OCI-LY1 (cell line): ENCODE measurements at regions not wholly inside any gene's neighbourhood (a gene's known extent, or its start where the extent isn't known, plus 50 kb on each side); places are given as distances from the start of the nearest gene placed in this dataset.

ENCODE experiments used
- H2AFZ ChIP-seq: fragments of 200-600 bp; sonication (generic), shearing (Covaris generic); 2 replicates; pipeline ENCODE4 v1.6.0; 2014; ENCODE audit warnings: antibody characterized with exemption, mild to moderate bottlenecking, low read length
- H3F3A ChIP-seq: fragments of 200-600 bp; sonication (generic), shearing (Covaris generic); 2 replicates; pipeline ENCODE4 v1.6.0; 2014; ENCODE audit warnings: mild to moderate bottlenecking, antibody characterized with exemption, low read length, moderate library complexity; ENCODE audit not compliant: insufficient read depth
- H3K27ac ChIP-seq: fragments of 200-600 bp; sonication (generic); 2 replicates; pipeline ENCODE4 v1.5.1; 2014; ENCODE audit warnings: low read length, mixed run types, mild to moderate bottlenecking, low read depth; ENCODE audit not compliant: poor library complexity, severe bottlenecking
- H3K27me3 ChIP-seq: fragments of 200-600 bp; sonication (generic); 2 replicates; pipeline ENCODE4 v1.6.0; 2014; ENCODE audit warnings: antibody characterized with exemption, mild to moderate bottlenecking, low read length, moderate library complexity; ENCODE audit not compliant: insufficient read depth
- H3K36me3 ChIP-seq: fragments of 200-600 bp; sonication (generic); 2 replicates; pipeline ENCODE4 v1.6.1; 2014; ENCODE audit warnings: mild to moderate bottlenecking, antibody characterized with exemption, low read length, moderate library complexity, mixed read lengths; ENCODE audit not compliant: insufficient read depth
- H3K4me1 ChIP-seq: fragments of 200-600 bp; sonication (generic); 2 replicates; pipeline ENCODE4 v1.5.1; 2014; ENCODE audit warnings: mild to moderate bottlenecking, low read length, moderate library complexity; ENCODE audit not compliant: insufficient read depth, severe bottlenecking
- H3K4me2 ChIP-seq: fragments of 200-600 bp; sonication (generic), shearing (Covaris generic); 2 replicates; pipeline ENCODE4 v1.6.1; 2014; ENCODE audit warnings: low read length
- H3K4me3 ChIP-seq: fragments of 200-600 bp; sonication (generic); 2 replicates; pipeline ENCODE4 v1.5.1; 2014; ENCODE audit warnings: low read length, low read depth, mild to moderate bottlenecking, mixed read lengths; ENCODE audit not compliant: poor library complexity, severe bottlenecking
- H3K79me2 ChIP-seq: fragments of 200-600 bp; shearing (Covaris generic); 2 replicates; pipeline ENCODE4 v1.6.1; 2016; ENCODE audit warnings: mixed run types, low read length, mixed read lengths; ENCODE audit not compliant: insufficient read depth
- H3K9ac ChIP-seq: fragments of 200-600 bp; sonication (generic), shearing (Covaris generic); 2 replicates; pipeline ENCODE4 v1.6.1; 2014; ENCODE audit warnings: mild to moderate bottlenecking, low read length, mixed read lengths
- H3K9me2 ChIP-seq: fragments of 200-600 bp; sonication (generic), shearing (Covaris generic); 2 replicates; pipeline ENCODE4 v1.6.1; 2014; ENCODE audit warnings: low read depth, mild to moderate bottlenecking, low read length, mixed read lengths
- H3K9me3 ChIP-seq: fragments of 200-600 bp; shearing (Covaris generic); 2 replicates; pipeline ENCODE4 v1.6.1; 2014; ENCODE audit warnings: low read length, mixed read lengths
- H4K20me1 ChIP-seq: fragments of 200-600 bp; sonication (generic), shearing (Covaris generic); 2 replicates; pipeline ENCODE4 v1.6.0; 2016; ENCODE audit warnings: mild to moderate bottlenecking, low read length; ENCODE audit not compliant: insufficient read depth
- EZH2 ChIP-seq: fragments of 200-600 bp; sonication (generic), shearing (Covaris generic); IDR thresholded peaks from 2 replicates; pipeline ENCODE4 v1.8.0; 2017; ENCODE audit warnings: borderline replicate concordance, mixed run types, mild to moderate bottlenecking, antibody characterized with exemption, low read length, moderate library complexity, mixed read lengths
- TF ChIP-seq, protein P1 (sequence below): fragments of 200-600 bp; sonication (generic), shearing (Covaris generic); IDR thresholded peaks from 2 replicates; pipeline ENCODE4 v1.5.1; 2017; ENCODE audit warnings: mild to moderate bottlenecking, antibody characterized with exemption, low read length, moderate library complexity, mixed read lengths

DNA sequence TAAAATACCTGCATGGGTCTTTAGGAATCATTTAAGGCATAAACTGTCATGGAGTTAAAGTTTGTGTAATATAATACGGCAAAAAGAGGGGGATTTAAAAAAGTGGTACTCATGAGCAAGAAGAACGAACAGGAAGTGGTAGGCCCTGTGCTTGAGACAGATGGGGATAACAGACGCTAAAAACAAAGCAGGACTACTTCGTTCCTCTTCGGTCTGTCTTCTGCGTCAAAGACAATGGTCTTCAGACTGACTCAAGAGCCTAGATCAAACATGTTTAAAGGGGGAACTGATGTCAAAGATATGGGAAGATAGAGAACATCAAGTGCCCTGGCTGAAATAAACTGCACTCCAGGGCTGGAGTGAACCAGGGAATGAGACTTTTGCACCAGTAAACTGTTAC is 59.8 kb upstream of the RFX3 start:
- Histone ChIP-seq H3K27ac (no peak overlapping the region), H2AFZ (no peak overlapping the region), H4K20me1 (no peaks in the 10 kb centered on the region), H3K36me3 (no peaks in the 10 kb centered on the region), H3K9ac (no peak overlapping the region), H3K9me2 (no peaks in the 10 kb centered on the region), H3K4me1 (no peaks in the 10 kb centered on the region), H3F3A (no peaks in the 10 kb centered on the region), H3K9me3 (peaks cover 13% of the 10 kb centered on the region), H3K4me2 (no peak overlapping the region), H3K4me3 (no peak overlapping the region), H3K27me3 (no peaks in the 10 kb centered on the region), H3K79me2 (no peaks in the 10 kb centered on the region)
- no peak for TF ChIP-seq EZH2
- TF ChIP-seq, protein P1, sequence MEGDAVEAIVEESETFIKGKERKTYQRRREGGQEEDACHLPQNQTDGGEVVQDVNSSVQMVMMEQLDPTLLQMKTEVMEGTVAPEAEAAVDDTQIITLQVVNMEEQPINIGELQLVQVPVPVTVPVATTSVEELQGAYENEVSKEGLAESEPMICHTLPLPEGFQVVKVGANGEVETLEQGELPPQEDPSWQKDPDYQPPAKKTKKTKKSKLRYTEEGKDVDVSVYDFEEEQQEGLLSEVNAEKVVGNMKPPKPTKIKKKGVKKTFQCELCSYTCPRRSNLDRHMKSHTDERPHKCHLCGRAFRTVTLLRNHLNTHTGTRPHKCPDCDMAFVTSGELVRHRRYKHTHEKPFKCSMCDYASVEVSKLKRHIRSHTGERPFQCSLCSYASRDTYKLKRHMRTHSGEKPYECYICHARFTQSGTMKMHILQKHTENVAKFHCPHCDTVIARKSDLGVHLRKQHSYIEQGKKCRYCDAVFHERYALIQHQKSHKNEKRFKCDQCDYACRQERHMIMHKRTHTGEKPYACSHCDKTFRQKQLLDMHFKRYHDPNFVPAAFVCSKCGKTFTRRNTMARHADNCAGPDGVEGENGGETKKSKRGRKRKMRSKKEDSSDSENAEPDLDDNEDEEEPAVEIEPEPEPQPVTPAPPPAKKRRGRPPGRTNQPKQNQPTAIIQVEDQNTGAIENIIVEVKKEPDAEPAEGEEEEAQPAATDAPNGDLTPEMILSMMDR = no peak

DNA sequence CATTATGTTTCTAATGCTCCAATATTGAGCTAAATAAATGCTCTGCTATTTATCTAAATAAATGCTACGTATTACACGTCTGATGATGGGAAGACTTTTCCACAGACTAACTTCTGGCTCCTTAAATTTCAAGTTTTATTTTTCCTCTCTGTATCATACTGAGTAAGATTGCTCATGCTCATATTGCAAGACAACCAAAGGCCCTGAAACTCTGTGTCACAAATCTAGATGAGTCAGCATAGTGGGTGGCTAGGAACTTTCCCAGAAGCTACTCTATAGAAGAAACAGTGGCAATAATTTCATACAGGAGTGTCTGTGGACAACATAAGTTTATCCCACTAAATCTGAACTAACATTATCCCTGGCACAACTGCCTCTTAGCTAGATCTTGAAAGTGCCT is 53.0 kb upstream of the RFX3 start:
- Histone ChIP-seq H3K9me2 (no peaks in the 10 kb centered on the region), H3K27me3 (no peaks in the 10 kb centered on the region), H3K4me3 (no peak overlapping the region), H4K20me1 (no peaks in the 10 kb centered on the region), H2AFZ (no peak overlapping the region), H3K27ac (no peak overlapping the region), H3K4me1 (no peaks in the 10 kb centered on the region), H3K4me2 (no peak overlapping the region), H3F3A (no peaks in the 10 kb centered on the region), H3K79me2 (no peaks in the 10 kb centered on the region), H3K9ac (no peak overlapping the region), H3K36me3 (no peaks in the 10 kb centered on the region), H3K9me3 (peaks cover 18% of the 10 kb centered on the region)
- TF ChIP-seq, protein P1 = no peak
- no peak for TF ChIP-seq EZH2

DNA sequence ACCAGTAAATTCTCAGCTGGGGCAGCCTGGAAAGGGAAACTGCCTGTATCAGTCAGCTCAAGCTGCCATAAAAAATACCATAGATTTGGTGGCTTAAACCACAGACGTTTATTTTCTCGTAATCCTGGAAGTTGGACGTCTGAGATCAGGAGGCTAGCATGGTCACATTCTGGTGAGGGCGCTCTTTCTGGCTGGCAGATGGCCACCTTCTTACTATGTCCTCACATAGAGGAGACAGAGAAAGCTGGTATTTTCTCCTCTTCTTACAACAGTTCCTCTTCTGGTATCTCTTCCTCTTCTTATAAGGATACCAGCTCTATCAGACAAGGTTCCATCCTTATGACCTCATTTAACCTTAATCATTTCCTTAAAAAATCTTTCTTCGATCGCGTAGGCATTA is 50.5 kb upstream of the RFX3 start:
- Histone ChIP-seq H3K9ac (no peak overlapping the region), H3K4me3 (no peak overlapping the region), H4K20me1 (no peaks in the 10 kb centered on the region), H3F3A (no peaks in the 10 kb centered on the region), H3K36me3 (no peaks in the 10 kb centered on the region), H3K9me3 (peaks cover 13% of the 10 kb centered on the region), H3K4me2 (no peak overlapping the region), H3K79me2 (no peaks in the 10 kb centered on the region), H2AFZ (no peak overlapping the region), H3K27me3 (no peaks in the 10 kb centered on the region), H3K9me2 (no peaks in the 10 kb centered on the region), H3K4me1 (no peaks in the 10 kb centered on the region), H3K27ac (no peak overlapping the region)
- TF ChIP-seq, protein P1 = no peak
